ENCODE measurements at regions not wholly inside any gene's neighbourhood (a gene's known extent, or its start where the extent isn't known, plus 50 kb on each side); places are given as distances from the start of the nearest gene placed in this dataset.

GRCh38 chr6:747921-748320 is 55.0 kb upstream of the EXOC2 start:
- ChIA-PET POLR2A (no interaction called here), RAD21 (ENCODE audit: low non-redundant PET in 1 of 2, low total read pairs in 2 of 2, uncharacterized antibody in 2 of 2, unreplicated experiment in 2 of 2) (no interaction called here), CTCF (no interaction called here)
- H3K79me2 ChIP-seq (ENCODE audit: insufficient read depth, low read length) = no peaks in the 10 kb centered on the region
- no peak overlapping the region for H3K4me2 ChIP-seq (ENCODE audit: low read length)
- H3K9me3 ChIP-seq (ENCODE audit: control insufficient read depth in 1 of 2, insufficient read depth in 1 of 2, low read depth in 1 of 2, low read length in 2 of 2) = no peaks in the 10 kb centered on the region
- BruUV-seq (replicated peaks) = no TSS peak
- H2AFZ ChIP-seq (ENCODE audit: low read depth, low read length, poor library complexity, severe bottlenecking) = no peak overlapping the region
- DNase-seq (ENCODE audit: low read depth, low spot score) = no peak
- H3K4me3 ChIP-seq (replicated peaks in 1 of 2; ENCODE audit: low read depth in 1 of 2, low read length in 2 of 2) = no peak overlapping the region
- no peak for TF ChIP-seq CTCF (IDR thresholded peaks at IDR 0.05 in 2 of 3, conservative IDR thresholded peaks at IDR 0.05 in 1 of 3; ENCODE audit: borderline replicate concordance in 1 of 3, insufficient read depth in 1 of 3, low read depth in 2 of 3, low read length in 2 of 3)
- no peak for TF ChIP-seq ZFX (IDR thresholded peaks at IDR 0.05)
- no peak for TF ChIP-seq TCF7L2 (IDR thresholded peaks at IDR 0.05; ENCODE audit: borderline replicate concordance, extremely low read depth, insufficient read depth, insufficient read length)
- TF ChIP-seq FOSL1 (IDR thresholded peaks at IDR 0.05; ENCODE audit: low read depth) = no peak
- TF ChIP-seq ZNF274 (IDR thresholded peaks at IDR 0.05; ENCODE audit: low read depth, low read length) = no peak
- TF ChIP-seq EGR1 (IDR thresholded peaks at IDR 0.05; ENCODE audit: low read depth) = no peak
- TF ChIP-seq ATF3 (IDR thresholded peaks at IDR 0.05) = no peak
- no peak for TF ChIP-seq SIN3A (IDR thresholded peaks at IDR 0.05; ENCODE audit: low read depth)
- no peak for TF ChIP-seq POLR2AphosphoS5 (IDR thresholded peaks at IDR 0.05; ENCODE audit: low read depth, low read length)
- no peak for TF ChIP-seq EZH2 (IDR thresholded peaks at IDR 0.05)
- no peak for TF ChIP-seq ZBTB33 (IDR thresholded peaks at IDR 0.05; ENCODE audit: extremely low read depth, insufficient replicate concordance, low read length)
- TF ChIP-seq EZH2phosphoT487 (IDR thresholded peaks at IDR 0.05; ENCODE audit: borderline replicate concordance) = no peak
- TF ChIP-seq POLR2A (IDR thresholded peaks at IDR 0.05; ENCODE audit: borderline replicate concordance, extremely low read depth, insufficient read depth, insufficient read length) = no peak
- no peak for TF ChIP-seq CEBPB (IDR thresholded peaks at IDR 0.05; ENCODE audit: low read depth)
- no peak overlapping the region for H3K27ac ChIP-seq (ENCODE audit: low read depth, low read length)
- ATAC-seq = no peak
- no peaks in the 10 kb centered on the region for H3K9me2 ChIP-seq (ENCODE audit: insufficient read depth)
- H3K9ac ChIP-seq (ENCODE audit: low read length) = no peak overlapping the region
- no peaks in the 10 kb centered on the region for H3K36me3 ChIP-seq (ENCODE audit: control insufficient read depth in 1 of 2, insufficient read depth in 2 of 2, low read length in 2 of 2)
- no peaks in the 10 kb centered on the region for H3K27me3 ChIP-seq (ENCODE audit: insufficient read depth, low read length)
- intact Hi-C loops (cut with micrococcal nuclease) = no loop called here
- no peaks in the 10 kb centered on the region for H3K4me1 ChIP-seq (ENCODE audit: control insufficient read depth in 1 of 2, insufficient read depth in 2 of 2, low read length in 2 of 2)
- no peaks in the 10 kb centered on the region for H4K20me1 ChIP-seq (ENCODE audit: insufficient read depth)
